CD4-positive, alpha-beta T cell treated with Interleukin-17A for 1 hour (primary cell): ENCODE measurements at regions not wholly inside any gene's neighbourhood (a gene's known extent, or its start where the extent isn't known, plus 50 kb on each side); places are given as distances from the start of the nearest gene placed in this dataset.
"Not testable (repeated sequence)": the region's sequence is repeated elsewhere in the genome, so short reads cannot be mapped to it uniquely, and the experiment has no call there.

Source experiments
- DNase-seq: peaks from one replicate; pipeline ENCODE4 v3.0.0-alpha.2; 2020

- no peak for DNase-seq
These were observed 419.2 kb downstream of the AGTPBP1 start for GRCh38 chr9:85322592-85322991.

GRCh38 chr9:85321561-85321960, 420.2 kb downstream of the AGTPBP1 start:
- DNase-seq = no peak

GRCh38 chr9:85319936-85320656, 421.7 kb downstream of the AGTPBP1 start:
- no peak for DNase-seq

- not testable (repeated sequence) for DNase-seq
These were observed 426.2 kb downstream of the AGTPBP1 start for GRCh38 chr9:85315535-85315934.

GRCh38 chr9:85310573-85310972, 431.2 kb downstream of the AGTPBP1 start:
- DNase-seq = no peak

- DNase-seq = no peak
These were observed 438.0 kb downstream of the AGTPBP1 start for GRCh38 chr9:85303757-85304134.

- DNase-seq = no peak
These were observed 438.6 kb downstream of the AGTPBP1 start for GRCh38 chr9:85302938-85303756.

GRCh38 chr9:85298499-85298898, 443.3 kb downstream of the AGTPBP1 start:
- DNase-seq = no peak

GRCh38 chr9:85295244-85295643, 446.5 kb downstream of the AGTPBP1 start:
- DNase-seq = not testable (repeated sequence)

GRCh38 chr9:85292261-85292660, 449.5 kb downstream of the AGTPBP1 start:
- no peak for DNase-seq

GRCh38 chr9:85291266-85291665, 450.5 kb downstream of the AGTPBP1 start:
- DNase-seq = no peak

GRCh38 chr9:85290019-85290418, 451.7 kb downstream of the AGTPBP1 start:
- peak; percentile 18 for DNase-seq

- no peak for DNase-seq
These were observed 452.6 kb downstream of the AGTPBP1 start for GRCh38 chr9:85289142-85289541.

- DNase-seq = no peak
These were observed 458.3 kb downstream of the AGTPBP1 start for GRCh38 chr9:85283421-85283820.

- DNase-seq = no peak
These were observed 463.0 kb downstream of the AGTPBP1 start for GRCh38 chr9:85278769-85279168.

- no peak for DNase-seq
These were observed 465.0 kb downstream of the AGTPBP1 start for GRCh38 chr9:85276741-85277140.

- DNase-seq = no peak
These were observed 471.9 kb downstream of the AGTPBP1 start for GRCh38 chr9:85269811-85270210.

- DNase-seq = no peak
These were observed 473.6 kb downstream of the AGTPBP1 start for GRCh38 chr9:85268131-85268530.

GRCh38 chr9:85264695-85265094, 477.1 kb downstream of the AGTPBP1 start:
- no peak for DNase-seq

- no peak for DNase-seq
These were observed 478.5 kb downstream of the AGTPBP1 start for GRCh38 chr9:85263288-85263687.

GRCh38 chr9:85262333-85262732, 479.4 kb downstream of the AGTPBP1 start:
- no peak for DNase-seq

GRCh38 chr9:85260275-85260845, 481.4 kb downstream of the AGTPBP1 start:
- no peak for DNase-seq

GRCh38 chr9:85258823-85259370, 482.9 kb downstream of the AGTPBP1 start:
- DNase-seq = no peak

GRCh38 chr9:85258236-85258635, 483.5 kb downstream of the AGTPBP1 start:
- no peak for DNase-seq
